Activated T-cell treated with anti-CD3 and anti-CD28 coated beads, Interleukin-2, amount 50 U/mL, for 4 hours (primary cell): ENCODE measurements at regions not wholly inside any gene's neighbourhood (a gene's known extent, or its start where the extent isn't known, plus 50 kb on each side); places are given as distances from the start of the nearest gene placed in this dataset.

Experiments used
- ATAC-seq, 2 donors: fragments of 200-7000 bp; cut with Tn5 transposase; one replicate each; pipeline ENCODE4 v1.10.0; 2021
- DNase-seq: peaks from one replicate; pipeline ENCODE4 v3.0.0-alpha.2; 2020
- H3K27me3 Mint-ChIP-seq: one replicate; pipeline ENCODE4 v1.8.0; 2021; ENCODE audit warnings: low read depth, mixed read lengths
- H3K36me3 Mint-ChIP-seq: one replicate; pipeline ENCODE4 v1.8.0; 2022; ENCODE audit warnings: mixed read lengths; ENCODE audit not compliant: insufficient read depth
- H3K4me1 Mint-ChIP-seq: one replicate; pipeline ENCODE4 v1.8.0; 2021; ENCODE audit warnings: low read depth, mixed read lengths
- H3K4me3 Mint-ChIP-seq: one replicate; pipeline ENCODE4 v1.8.0; 2021; ENCODE audit warnings: mild to moderate bottlenecking, moderate library complexity, mixed read lengths
- H3K9me3 Mint-ChIP-seq: one replicate; pipeline ENCODE4 v1.8.0; 2021; ENCODE audit warnings: mixed read lengths

GRCh38 chr21:17032141-17032655 lies 480.6 kb upstream of the CXADR start:
- no peak for ATAC-seq
- Mint-ChIP-seq H3K9me3 (peaks cover 18% of the 10 kb centered on the region), H3K4me3 (no peak overlapping the region), H3K4me1 (no peaks in the 10 kb centered on the region), H3K27me3 (no peaks in the 10 kb centered on the region), H3K36me3 (no peaks in the 10 kb centered on the region)
- no peak for DNase-seq

DNA sequence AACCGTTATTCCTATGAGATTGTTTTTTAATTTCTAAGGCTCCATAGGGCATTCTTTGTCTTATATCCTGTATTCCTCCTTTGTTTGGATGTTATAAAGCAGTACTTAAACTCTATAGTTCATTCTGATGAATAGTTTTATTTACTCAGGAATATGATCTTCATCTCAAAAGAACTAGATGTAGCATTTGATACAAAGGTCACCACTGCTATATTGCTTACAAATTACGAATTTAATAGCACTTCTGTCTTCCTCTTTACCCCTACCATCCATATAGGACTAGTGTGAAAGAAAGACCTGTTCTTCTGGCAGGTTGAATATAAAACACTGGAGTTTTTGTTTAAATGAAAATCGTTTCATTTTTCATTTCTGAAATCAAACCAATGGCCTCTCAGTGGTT lies 468.1 kb upstream of the CXADR start:
- Mint-ChIP-seq H3K4me3 (no peak overlapping the region), H3K9me3 (peaks cover 12% of the 10 kb centered on the region), H3K27me3 (no peaks in the 10 kb centered on the region), H3K4me1 (no peaks in the 10 kb centered on the region), H3K36me3 (no peaks in the 10 kb centered on the region)
- no peak for DNase-seq
- ATAC-seq, result no peak

GRCh38 chr21:17045214-17045853 lies 467.5 kb upstream of the CXADR start:
- peaks cover 12% of the 10 kb centered on the region for H3K9me3 Mint-ChIP-seq
- H3K27me3 Mint-ChIP-seq, result no peaks in the 10 kb centered on the region
- no peaks in the 10 kb centered on the region for H3K4me1 Mint-ChIP-seq
- H3K36me3 Mint-ChIP-seq, result no peaks in the 10 kb centered on the region
- DNase-seq (no peak), ATAC-seq (no peak)
- H3K4me3 Mint-ChIP-seq, result no peak overlapping the region

GRCh38 chr21:17048974-17049373 lies 463.9 kb upstream of the CXADR start:
- H3K36me3 Mint-ChIP-seq, result no peaks in the 10 kb centered on the region
- no peak overlapping the region for H3K4me3 Mint-ChIP-seq
- H3K9me3 Mint-ChIP-seq, result peaks cover 6% of the 10 kb centered on the region
- DNase-seq, result no peak
- no peaks in the 10 kb centered on the region for H3K27me3 Mint-ChIP-seq
- H3K4me1 Mint-ChIP-seq, result no peaks in the 10 kb centered on the region
- ATAC-seq, result no peak

- ATAC-seq (no peak), DNase-seq (no peak)
- Mint-ChIP-seq H3K9me3 (peaks cover 6% of the 10 kb centered on the region), H3K36me3 (no peaks in the 10 kb centered on the region), H3K4me1 (no peaks in the 10 kb centered on the region), H3K4me3 (no peak overlapping the region), H3K27me3 (no peaks in the 10 kb centered on the region)
These were observed 462.7 kb upstream of the CXADR start for GRCh38 chr21:17050156-17050555.

DNA sequence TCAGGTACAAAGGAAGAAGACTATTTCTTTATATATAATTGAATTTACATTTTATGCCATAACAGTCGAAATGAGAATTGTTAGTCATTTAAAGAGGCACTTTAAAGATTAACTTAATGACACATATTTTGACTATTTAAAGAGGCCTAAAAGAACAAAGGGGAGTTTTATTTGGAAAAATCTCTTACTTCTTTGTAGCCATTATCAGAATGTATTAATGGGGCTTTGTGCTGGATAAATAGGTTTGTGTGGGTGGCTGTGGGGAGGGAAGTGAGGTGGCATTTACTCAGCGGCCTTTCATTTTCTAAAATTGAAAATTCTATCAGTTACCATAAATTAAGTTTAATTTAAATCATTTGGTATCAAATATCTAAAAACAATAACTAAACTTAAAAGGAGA lies 462.2 kb upstream of the CXADR start:
- Mint-ChIP-seq H3K9me3 (peaks cover 6% of the 10 kb centered on the region), H3K36me3 (no peaks in the 10 kb centered on the region)

DNA sequence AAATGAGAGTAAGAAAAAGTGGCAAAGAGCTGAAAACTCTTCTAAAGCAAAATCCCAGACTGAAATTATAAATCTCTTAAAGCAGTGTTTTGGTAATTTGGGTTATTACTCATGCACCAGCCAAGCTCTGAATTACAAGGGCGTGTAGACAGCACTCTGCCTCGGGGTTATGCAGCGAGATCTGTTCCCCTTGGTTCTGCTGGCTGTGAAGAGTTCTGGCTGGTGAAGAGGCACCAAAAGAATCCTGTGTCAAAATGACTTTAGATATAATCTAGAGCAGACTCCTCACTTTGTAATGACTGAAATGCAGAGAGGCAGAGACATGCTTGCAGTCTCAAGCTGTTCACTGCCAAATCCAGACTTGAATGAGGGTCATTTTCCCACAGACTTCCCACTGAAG lies 461.8 kb upstream of the CXADR start:
- H3K4me1 Mint-ChIP-seq, result no peaks in the 10 kb centered on the region
- ATAC-seq (no peak), DNase-seq (no peak)
- H3K4me3 Mint-ChIP-seq, result no peak overlapping the region
- H3K9me3 Mint-ChIP-seq, result peaks cover 6% of the 10 kb centered on the region
- H3K36me3 Mint-ChIP-seq, result no peaks in the 10 kb centered on the region
- H3K27me3 Mint-ChIP-seq, result no peaks in the 10 kb centered on the region

More for the DNA sequence above, 462.2 kb upstream of the CXADR start:
- DNase-seq (no peak), ATAC-seq (no peak)
- no peaks in the 10 kb centered on the region for H3K4me1 Mint-ChIP-seq
- no peak overlapping the region for H3K4me3 Mint-ChIP-seq
- H3K27me3 Mint-ChIP-seq, result no peaks in the 10 kb centered on the region

- no peaks in the 10 kb centered on the region for H3K27me3 Mint-ChIP-seq
- no peaks in the 10 kb centered on the region for H3K4me1 Mint-ChIP-seq
- DNase-seq (no peak), ATAC-seq (no peak)
- H3K36me3 Mint-ChIP-seq, result no peaks in the 10 kb centered on the region
- peaks cover 6% of the 10 kb centered on the region for H3K9me3 Mint-ChIP-seq
- H3K4me3 Mint-ChIP-seq, result no peak overlapping the region
These were observed 459.5 kb upstream of the CXADR start for GRCh38 chr21:17053321-17053720.

DNA sequence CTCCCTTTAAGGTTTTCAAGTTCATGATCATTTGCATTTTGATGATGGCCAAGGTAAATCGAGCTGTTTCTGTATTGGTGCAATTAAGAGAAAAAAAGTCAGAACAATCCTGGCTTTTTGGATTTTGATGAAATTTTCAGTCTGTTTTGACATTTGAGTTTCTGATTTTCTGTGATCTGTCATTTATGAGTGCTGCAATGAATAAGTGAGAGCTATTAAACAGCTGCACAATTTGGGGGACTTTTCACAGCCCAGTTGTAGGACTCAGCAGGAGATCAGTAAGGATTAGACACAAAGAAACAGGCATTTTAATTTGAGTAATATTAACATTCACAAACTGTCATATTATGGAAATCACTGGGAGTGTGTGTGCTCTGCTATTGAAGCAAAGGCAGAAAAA lies 452.9 kb upstream of the CXADR start:
- Mint-ChIP-seq H3K4me3 (no peak overlapping the region), H3K36me3 (no peaks in the 10 kb centered on the region), H3K4me1 (no peaks in the 10 kb centered on the region), H3K27me3 (no peaks in the 10 kb centered on the region), H3K9me3 (peaks cover 9% of the 10 kb centered on the region)
- no peak for DNase-seq
- ATAC-seq, result no peak

GRCh38 chr21:17066006-17066405 lies 446.8 kb upstream of the CXADR start:
- Mint-ChIP-seq H3K4me3 (no peak overlapping the region), H3K36me3 (no peaks in the 10 kb centered on the region), H3K27me3 (no peaks in the 10 kb centered on the region), H3K4me1 (no peaks in the 10 kb centered on the region), H3K9me3 (peaks cover 3% of the 10 kb centered on the region)
- no peak for DNase-seq
- ATAC-seq, result no peak

GRCh38 chr21:17071093-17071492 lies 441.8 kb upstream of the CXADR start:
- Mint-ChIP-seq H3K4me1 (no peaks in the 10 kb centered on the region), H3K36me3 (no peaks in the 10 kb centered on the region), H3K9me3 (peaks cover 4% of the 10 kb centered on the region), H3K27me3 (no peaks in the 10 kb centered on the region), H3K4me3 (no peak overlapping the region)
- no peak for ATAC-seq
- no peak for DNase-seq

DNA sequence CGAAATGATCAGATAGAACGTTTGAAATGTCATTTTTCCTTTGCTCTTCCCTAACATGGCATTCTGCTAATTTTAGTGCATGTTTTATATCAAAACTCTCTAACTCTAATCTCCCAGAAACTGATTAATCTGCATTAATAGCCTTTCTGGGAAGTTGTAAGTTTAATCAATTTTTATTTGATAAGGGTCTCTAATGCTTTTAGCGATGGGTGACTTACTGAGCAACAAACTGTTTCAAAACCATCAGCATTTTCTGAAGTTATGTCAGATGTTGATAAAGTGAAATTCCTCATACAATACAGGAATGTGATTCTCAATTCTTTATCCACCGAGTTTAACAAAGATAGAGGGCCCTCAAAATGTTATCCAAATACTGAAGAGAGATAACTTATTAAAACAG lies 431.6 kb upstream of the CXADR start:
- H3K36me3 Mint-ChIP-seq, result no peaks in the 10 kb centered on the region
- ATAC-seq, result no peak
- no peaks in the 10 kb centered on the region for H3K4me1 Mint-ChIP-seq
- no peaks in the 10 kb centered on the region for H3K27me3 Mint-ChIP-seq
- peaks cover 4% of the 10 kb centered on the region for H3K9me3 Mint-ChIP-seq
- DNase-seq, result no peak
- no peak overlapping the region for H3K4me3 Mint-ChIP-seq

DNA sequence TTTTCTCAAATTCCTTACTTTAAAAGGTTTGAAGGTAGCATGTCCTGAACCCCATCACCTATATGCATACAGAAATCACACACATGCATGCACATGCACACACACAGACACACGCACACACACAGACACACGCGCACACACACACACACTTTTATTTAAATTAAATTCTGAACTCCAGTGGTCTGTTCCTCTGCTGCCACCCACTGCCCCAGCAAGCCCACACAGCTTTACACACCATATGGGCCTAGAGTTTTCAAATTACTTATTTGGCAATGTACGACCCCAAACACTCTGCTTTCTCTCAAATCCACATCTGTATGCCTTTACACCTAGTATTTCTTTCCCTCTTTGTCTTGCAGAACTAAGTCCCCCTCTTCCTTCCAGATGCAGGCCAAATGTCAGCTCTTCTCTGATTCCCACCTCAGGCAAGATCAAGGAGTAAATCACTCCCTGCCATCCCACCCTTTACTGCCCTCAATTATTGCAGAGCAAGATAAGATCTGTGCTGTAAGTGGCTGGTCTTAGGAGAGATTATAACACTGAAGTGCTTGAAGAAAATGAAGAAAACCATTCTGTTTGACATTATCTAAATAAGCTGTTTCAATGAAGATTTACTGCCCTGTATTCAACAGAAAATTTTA lies 429.9 kb upstream of the CXADR start:
- Mint-ChIP-seq H3K27me3 (no peaks in the 10 kb centered on the region), H3K36me3 (no peaks in the 10 kb centered on the region), H3K4me3 (no peak overlapping the region), H3K9me3 (no peaks in the 10 kb centered on the region), H3K4me1 (no peaks in the 10 kb centered on the region)
- no peak for ATAC-seq
- DNase-seq, result no peak

DNA sequence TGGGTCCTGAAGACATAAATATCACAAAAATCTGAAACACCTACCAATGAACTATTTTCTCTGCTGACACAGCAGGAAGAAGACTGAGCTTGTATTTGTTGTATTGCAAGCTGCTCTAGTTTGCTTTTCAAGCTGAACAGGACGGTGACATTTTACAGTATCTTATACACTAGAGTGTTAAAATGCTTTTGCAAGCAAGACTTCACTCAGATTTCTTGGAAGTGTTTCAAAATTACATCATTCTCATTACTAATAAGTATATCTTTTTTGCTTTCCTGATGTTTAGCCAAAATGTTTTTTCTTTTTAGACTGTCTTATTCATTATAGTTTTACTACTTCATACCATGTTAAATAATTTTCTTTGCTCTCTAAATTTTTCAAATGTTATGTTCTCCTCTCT lies 427.1 kb upstream of the CXADR start:
- no peaks in the 10 kb centered on the region for H3K36me3 Mint-ChIP-seq
- no peak overlapping the region for H3K4me3 Mint-ChIP-seq
- H3K27me3 Mint-ChIP-seq, result no peaks in the 10 kb centered on the region
- H3K9me3 Mint-ChIP-seq, result no peaks in the 10 kb centered on the region
- no peaks in the 10 kb centered on the region for H3K4me1 Mint-ChIP-seq
- ATAC-seq (no peak), DNase-seq (no peak)

GRCh38 chr21:17088500-17088899 lies 424.3 kb upstream of the CXADR start:
- no peaks in the 10 kb centered on the region for H3K4me1 Mint-ChIP-seq
- H3K27me3 Mint-ChIP-seq, result no peaks in the 10 kb centered on the region
- DNase-seq (no peak), ATAC-seq (no peak)
- H3K4me3 Mint-ChIP-seq, result no peak overlapping the region
- H3K9me3 Mint-ChIP-seq, result no peaks in the 10 kb centered on the region
- H3K36me3 Mint-ChIP-seq, result no peaks in the 10 kb centered on the region
